H1 (cell line): ENCODE measurements at regions not wholly inside any gene's neighbourhood (a gene's known extent, or its start where the extent isn't known, plus 50 kb on each side); places are given as distances from the start of the nearest gene placed in this dataset.

ENCODE experiments used
- CTCF ChIA-PET: fragments of 300-600 bp; sonication (Branson Sonifier 250); formaldehyde crosslinking; loops from one replicate; lab custom pipeline; 2021; ENCODE audit not compliant: partially characterized antibody; lab: Charles Lee
- POLR2A ChIA-PET: fragments of 300-600 bp; sonication (Branson Sonifier 250); formaldehyde crosslinking; loops from one replicate; lab custom pipeline; 2021; ENCODE audit warnings: inconsistent platforms; ENCODE audit not compliant: partially characterized antibody; lab: Charles Lee
- DNase-seq, 2 experiments: peaks; one replicate each; pipeline versions ENCODE4 v3.0.0 to v3.0.0-alpha.2; 2010 to 2022; ENCODE audit warnings: low spot score in 2 of 2, low read depth in 1 of 2, mixed read lengths in 1 of 2
- FAIRE-seq: peaks from 2 replicates; lab custom pipeline; 2011; peaks lifted over from hg19 to GRCh38; lab: Jason Lieb, UNC
- H2AFZ ChIP-seq: 2 replicates; pipeline ENCODE4 v1.8.1; 2012; ENCODE audit warnings: low read length, inconsistent platforms
- H2AK5ac ChIP-seq: 2 replicates; pipeline ENCODE4 v1.6.1; 2013; ENCODE audit warnings: low read depth, low read length
- H2BK120ac ChIP-seq: replicated peaks from 2 replicates; pipeline ENCODE3; 2013; ENCODE audit warnings: low read depth, low read length, inconsistent platforms
- H2BK12ac ChIP-seq: 2 replicates; pipeline ENCODE4 v1.6.1; 2013; ENCODE audit warnings: low read depth, low read length
- H2BK15ac ChIP-seq: 2 replicates; pipeline ENCODE4 v1.6.1; 2013; ENCODE audit warnings: low read length
- H2BK20ac ChIP-seq: 2 replicates; pipeline ENCODE4 v1.6.1; 2013; ENCODE audit warnings: low read length
- H2BK5ac ChIP-seq: 2 replicates; pipeline ENCODE4 v1.6.1; 2013; ENCODE audit warnings: low read depth, low read length
- H3K14ac ChIP-seq: 2 replicates; pipeline ENCODE4 v1.6.1; 2013; ENCODE audit warnings: inconsistent platforms; ENCODE audit not compliant: insufficient read length
- H3K18ac ChIP-seq: 2 replicates; pipeline ENCODE4 v1.6.1; 2013; ENCODE audit warnings: low read length; ENCODE audit errors: extremely low read depth
- H3K23ac ChIP-seq: 2 replicates; pipeline ENCODE4 v1.6.1; 2013; ENCODE audit warnings: inconsistent platforms; ENCODE audit not compliant: insufficient read length
- H3K23me2 ChIP-seq: 2 replicates; pipeline ENCODE4 v1.6.1; 2013; ENCODE audit warnings: low read depth, low read length
- H3K27ac ChIP-seq: 2 replicates; pipeline ENCODE4 v1.6.1; 2011; ENCODE audit warnings: low read depth, low read length, inconsistent platforms
- H3K27me3 ChIP-seq, 4 experiments: replicated peaks in 1 of 4; 1 replicate in 1 of 4; 2 replicates in 3 of 4; pipeline versions ENCODE4 v1.6.1 to v1.8.1; 2011 to 2013; ENCODE audit warnings: low read length in 3 of 4, mild to moderate bottlenecking in 3 of 4, inconsistent platforms in 2 of 4, mixed read lengths in 2 of 4, moderate library complexity in 1 of 4; ENCODE audit not compliant: control insufficient read depth in 3 of 4, insufficient read depth in 3 of 4; ENCODE audit errors: extremely low read depth in 1 of 4
- H3K36me3 ChIP-seq, 4 experiments: 2 replicates each; pipeline versions ENCODE4 v1.6.1 to v1.8.1; 2011 to 2013; ENCODE audit warnings: mild to moderate bottlenecking in 4 of 4, low read length in 3 of 4, moderate library complexity in 2 of 4, control low read depth in 1 of 4, inconsistent platforms in 1 of 4; ENCODE audit not compliant: insufficient read depth in 4 of 4, control insufficient read depth in 2 of 4
- H3K4ac ChIP-seq: replicated peaks from 2 replicates; pipeline ENCODE3; 2013; ENCODE audit warnings: low read length, low read depth, mixed read lengths, inconsistent platforms; ENCODE audit not compliant: insufficient read length
- H3K4me1 ChIP-seq, 4 experiments: replicated peaks in 1 of 4; 1 replicate in 1 of 4; 2 replicates in 3 of 4; pipeline versions ENCODE4 v1.6.1 to v1.8.1; 2011 to 2013; ENCODE audit warnings: low read length in 3 of 4, inconsistent platforms in 2 of 4, mixed read lengths in 1 of 4; ENCODE audit not compliant: insufficient read depth in 4 of 4, control insufficient read depth in 3 of 4
- H3K4me2 ChIP-seq, 2 experiments: 2 replicates each; pipeline versions ENCODE4 v1.6.1 to v1.8.1; 2011 to 2013; ENCODE audit warnings: low read depth in 2 of 2, low read length in 2 of 2, control low read depth in 1 of 2, inconsistent platforms in 1 of 2, mild to moderate bottlenecking in 1 of 2; ENCODE audit not compliant: insufficient read depth in 1 of 2
- H3K4me3 ChIP-seq, 4 experiments: fragments of 200-600, 300-600 bp in 1 of 4; sonication (generic), shearing (Covaris generic), sonication (Bioruptor Twin) in 1 of 4; 2 replicates each; pipeline versions ENCODE4 v1.5.1 to v1.8.1; 2011 to 2016; ENCODE audit warnings: low read length in 4 of 4, low read depth in 3 of 4, control low read depth in 2 of 4, inconsistent platforms in 2 of 4, mild to moderate bottlenecking in 2 of 4, mixed read lengths in 1 of 4, moderate library complexity in 1 of 4; ENCODE audit not compliant: insufficient read depth in 2 of 4; ENCODE audit errors: extremely low read depth in 1 of 4
- H3K56ac ChIP-seq: replicated peaks from 2 replicates; pipeline ENCODE3; 2013; ENCODE audit warnings: low read depth, mild to moderate bottlenecking, mixed read lengths, low read length, inconsistent platforms; ENCODE audit not compliant: insufficient read length
- H3K79me1 ChIP-seq: 2 replicates; pipeline ENCODE4 v1.6.1; 2013; ENCODE audit warnings: low read depth, low read length, control low read depth
- H3K79me2 ChIP-seq, 2 experiments: 2 replicates each; pipeline versions ENCODE4 v1.6.1 to v1.8.1; 2012 to 2013; ENCODE audit warnings: low read length in 2 of 2, mild to moderate bottlenecking in 2 of 2, inconsistent platforms in 1 of 2; ENCODE audit not compliant: insufficient read depth in 2 of 2, control insufficient read depth in 1 of 2
- H3K9ac ChIP-seq, 4 experiments: replicated peaks in 1 of 4; 1 replicate in 1 of 4; 2 replicates in 3 of 4; pipeline versions ENCODE4 v1.6.1 to v1.8.1; 2011 to 2013; ENCODE audit warnings: low read depth in 3 of 4, low read length in 3 of 4, control low read depth in 2 of 4, mild to moderate bottlenecking in 2 of 4, moderate library complexity in 2 of 4, inconsistent platforms in 1 of 4; ENCODE audit errors: extremely low read depth in 1 of 4
- H3K9me3 ChIP-seq, 2 experiments: 2 replicates each; pipeline versions ENCODE4 v1.6.1 to v1.8.1; 2012 to 2013; ENCODE audit warnings: mild to moderate bottlenecking in 2 of 2, moderate library complexity in 2 of 2, control low read depth in 1 of 2, inconsistent platforms in 1 of 2, low read depth in 1 of 2, low read length in 1 of 2, mixed read lengths in 1 of 2; ENCODE audit not compliant: insufficient read depth in 2 of 2
- H4K20me1 ChIP-seq, 2 experiments: replicated peaks in 1 of 2; 2 replicates each; pipeline versions ENCODE3 to v1.8.1; 2011 to 2013; ENCODE audit warnings: inconsistent platforms in 2 of 2, low read length in 2 of 2, mild to moderate bottlenecking in 1 of 2; ENCODE audit not compliant: insufficient read depth in 2 of 2, control insufficient read depth in 1 of 2
- H4K5ac ChIP-seq: 2 replicates; pipeline ENCODE4 v1.6.1; 2013; ENCODE audit warnings: low read length, low read depth, mixed read lengths, inconsistent platforms; ENCODE audit not compliant: insufficient read length
- H4K8ac ChIP-seq: 2 replicates; pipeline ENCODE4 v1.8.0; 2013; ENCODE audit warnings: mild to moderate bottlenecking, moderate library complexity, low read length, inconsistent platforms; ENCODE audit not compliant: insufficient read depth; ENCODE audit errors: extremely low read depth
- H4K91ac ChIP-seq: replicated peaks from 2 replicates; pipeline ENCODE3; 2013; ENCODE audit warnings: low read length, mixed read lengths, inconsistent platforms; ENCODE audit not compliant: insufficient read length
- CEBPB ChIP-seq: IDR thresholded peaks from 2 replicates; pipeline ENCODE4 v1.6.1; 2012; ENCODE audit warnings: low read depth, low read length
- CHD2 ChIP-seq: IDR thresholded peaks from 2 replicates; pipeline ENCODE4 v1.6.1; 2012; ENCODE audit warnings: low read length, improper control_type of control experiment
- FOSL1 ChIP-seq: IDR thresholded peaks from 2 replicates; pipeline ENCODE4 v1.6.1; 2011; ENCODE audit warnings: mild to moderate bottlenecking, low read depth, low read length, moderate library complexity; ENCODE audit not compliant: insufficient read depth
- NRF1 ChIP-seq: IDR thresholded peaks from 2 replicates; pipeline ENCODE4 v1.6.1; 2011; ENCODE audit warnings: mild to moderate bottlenecking, low read depth, low read length, improper control_type of control experiment
- PHF8 ChIP-seq: fragments of 200-600 bp; sonication (generic); conservative IDR thresholded peaks from 2 replicates; pipeline ENCODE4 v1.7.1; 2012; ENCODE audit warnings: low read depth, mild to moderate bottlenecking, inconsistent platforms, low read length, moderate library complexity
- POLR2AphosphoS5 ChIP-seq: IDR thresholded peaks from 2 replicates; pipeline ENCODE4 v1.6.1; 2011; ENCODE audit warnings: low read depth, low read length
- SAP30 ChIP-seq: fragments of 300-600 bp; sonication (generic); IDR thresholded peaks from 2 replicates; pipeline ENCODE4 v1.7.1; 2012; ENCODE audit warnings: low read length, moderate library complexity, mild to moderate bottlenecking, inconsistent platforms; ENCODE audit not compliant: insufficient read depth, insufficient replicate concordance
- SP2 ChIP-seq: IDR thresholded peaks from 2 replicates; pipeline ENCODE4 v1.6.1; 2012; ENCODE audit warnings: mild to moderate bottlenecking, low read length, inconsistent platforms
- SUZ12 ChIP-seq: fragments of 200-600 bp; sonication (generic); IDR thresholded peaks from 2 replicates; pipeline ENCODE4 v1.6.1; 2012; ENCODE audit warnings: mild to moderate bottlenecking, inconsistent platforms, low read length, moderate library complexity, mixed read lengths
- TAF1 ChIP-seq: IDR thresholded peaks from 2 replicates; pipeline ENCODE4 v1.6.1; 2011; ENCODE audit warnings: mild to moderate bottlenecking, low read depth, low read length
- TBP ChIP-seq: IDR thresholded peaks from 2 replicates; pipeline ENCODE4 v1.6.1; 2011; ENCODE audit warnings: low read depth, low read length, improper control_type of control experiment
- TEAD4 ChIP-seq: IDR thresholded peaks from 2 replicates; pipeline ENCODE4 v1.6.1; 2012; ENCODE audit warnings: low read depth, low read length, inconsistent platforms, mixed read lengths
- WGBS, 2 experiments: shearing (Covaris generic) in 1 of 2; methylation state at CpG; one replicate each; pipeline versions ENCODE4 v1.1.6 to v1.1.7; 2013 to 2015; ENCODE audit warnings: low lambda C conversion rate in 2 of 2, mixed read lengths in 2 of 2, inconsistent platforms in 1 of 2, low coverage in 1 of 2, missing lambda C conversion rate in 1 of 2; ENCODE audit not compliant: insufficient replicate concordance in 2 of 2, insufficient coverage in 1 of 2, insufficient read length in 1 of 2; ENCODE audit errors: extremely low coverage in 1 of 2, missing lambda C conversion rate in 1 of 2; 5-methylcytosine and 5-hydroxymethylcytosine counted together

- Histone ChIP-seq H4K20me1 (no peaks in the 10 kb centered on the region), H3K23me2 (no peaks in the 10 kb centered on the region), H3K4me2 (no peak overlapping the region), H3K18ac (no peak overlapping the region), H3K56ac (no peak overlapping the region), H2AK5ac (no peak overlapping the region), H3K79me2 (no peaks in the 10 kb centered on the region), H2BK12ac (no peak overlapping the region), H2BK120ac (no peak overlapping the region), H3K4ac (no peak overlapping the region), H2BK5ac (no peak overlapping the region), H3K23ac (no peak overlapping the region), H3K36me3 (peaks cover 0 to 14% (median 0%) of the 10 kb centered on the region in 4 experiments; a peak in 2 of 8 replicates), H2AFZ (no peak overlapping the region), H3K27ac (no peak overlapping the region), H3K9ac (no peak overlapping the region), H3K14ac (no peak overlapping the region), H4K5ac (no peak overlapping the region), H3K9me3 (no peaks in the 10 kb centered on the region), H2BK15ac (no peak overlapping the region), H3K27me3 (no peaks in the 10 kb centered on the region), H4K91ac (no peak overlapping the region), H3K4me3 (no peak overlapping the region), H2BK20ac (no peak overlapping the region), H3K4me1 (no peaks in the 10 kb centered on the region), H4K8ac (no peak overlapping the region), H3K79me1 (no peaks in the 10 kb centered on the region; the same call in 1 of the 2 replicates)
- DNase-seq, result no peak
- WGBS, 2 experiments, result 85% methylated on average over 2 of the region's 2 CpGs; no CpG with 5 or more reads in 1 of the 2 experiments
- ChIA-PET POLR2A (no interaction called here), CTCF (interaction anchor here (1.3 to 4.5 kb wide), 3 partner anchors 10 to 217 kb away, joined by 3 to 24 read pairs (median 4); no protein-coding TSS in a partner anchor)
- no peak for FAIRE-seq
- TF ChIP-seq FOSL1 (no peak), TBP (no peak), CEBPB (no peak), TAF1 (no peak), SUZ12 (no peak), TEAD4 (no peak), NRF1 (no peak), CHD2 (no peak), SP2 (no peak), PHF8 (no peak), SAP30 (no peak), POLR2AphosphoS5 (no peak)
Measured at GRCh38 chr7:86931439-86931838, 128.0 kb downstream of the ELAPOR2 start.
